Dedifferentiated amniotic fluid mesenchymal stem cell (primary cell): ENCODE measurements at regions not wholly inside any gene's neighbourhood (a gene's known extent, or its start where the extent isn't known, plus 50 kb on each side); places are given as distances from the start of the nearest gene placed in this dataset.
"Not testable (repeated sequence)": the region's sequence is repeated elsewhere in the genome, so short reads cannot be mapped to it uniquely, and the experiment has no call there.

Experiments
- DNase-seq: peaks from one replicate; pipeline ENCODE4 v3.0.0-alpha.2; 2016; ENCODE audit errors: extremely low spot score

DNA sequence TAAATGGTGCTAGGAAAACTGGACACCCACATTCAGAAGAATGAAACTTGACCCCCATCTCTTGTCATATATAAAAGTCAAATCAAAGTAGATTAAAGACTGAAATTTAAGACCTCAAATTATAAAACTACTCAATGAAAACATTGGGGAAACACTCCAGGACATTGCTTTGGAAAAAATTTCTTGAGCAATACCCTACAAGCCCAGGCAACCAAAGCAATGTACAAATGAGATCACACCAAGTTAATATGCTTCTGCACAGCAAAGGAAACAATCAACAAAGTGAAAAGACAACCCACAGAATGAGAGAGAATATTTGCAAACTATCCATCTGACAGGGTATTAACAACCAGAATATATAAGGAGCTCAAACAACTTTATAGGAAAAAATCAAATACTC lies 407.9 kb upstream of the BTBD3 start:
- no peak for DNase-seq

GRCh38 chr20:11511821-11512220 lies 405.9 kb upstream of the BTBD3 start:
- no peak for DNase-seq

- DNase-seq = not testable (repeated sequence)
Measured at GRCh38 chr20:11513241-11513745, 404.4 kb upstream of the BTBD3 start.

DNA sequence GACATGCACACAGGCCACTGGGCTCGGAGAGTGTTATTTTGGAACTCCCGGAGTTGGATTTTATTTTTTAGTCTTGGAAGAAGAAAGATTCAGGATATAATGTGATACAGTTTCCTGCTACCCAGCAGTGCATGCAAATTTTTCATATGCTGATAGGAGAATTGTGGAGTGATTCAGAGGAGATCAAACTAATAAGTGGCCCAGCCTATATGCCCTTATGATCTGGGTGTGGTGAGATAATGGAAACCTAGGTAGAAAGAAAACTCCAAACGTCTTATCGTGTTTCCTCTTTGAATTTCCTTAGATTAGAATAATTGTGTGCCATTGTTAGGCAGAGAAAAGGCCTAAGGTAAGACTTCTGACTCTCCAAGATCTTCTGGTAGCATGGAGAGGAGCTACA lies 401.2 kb upstream of the BTBD3 start:
- no peak for DNase-seq

- no peak for DNase-seq
Measured at GRCh38 chr20:11520596-11520995, 397.1 kb upstream of the BTBD3 start.

DNA sequence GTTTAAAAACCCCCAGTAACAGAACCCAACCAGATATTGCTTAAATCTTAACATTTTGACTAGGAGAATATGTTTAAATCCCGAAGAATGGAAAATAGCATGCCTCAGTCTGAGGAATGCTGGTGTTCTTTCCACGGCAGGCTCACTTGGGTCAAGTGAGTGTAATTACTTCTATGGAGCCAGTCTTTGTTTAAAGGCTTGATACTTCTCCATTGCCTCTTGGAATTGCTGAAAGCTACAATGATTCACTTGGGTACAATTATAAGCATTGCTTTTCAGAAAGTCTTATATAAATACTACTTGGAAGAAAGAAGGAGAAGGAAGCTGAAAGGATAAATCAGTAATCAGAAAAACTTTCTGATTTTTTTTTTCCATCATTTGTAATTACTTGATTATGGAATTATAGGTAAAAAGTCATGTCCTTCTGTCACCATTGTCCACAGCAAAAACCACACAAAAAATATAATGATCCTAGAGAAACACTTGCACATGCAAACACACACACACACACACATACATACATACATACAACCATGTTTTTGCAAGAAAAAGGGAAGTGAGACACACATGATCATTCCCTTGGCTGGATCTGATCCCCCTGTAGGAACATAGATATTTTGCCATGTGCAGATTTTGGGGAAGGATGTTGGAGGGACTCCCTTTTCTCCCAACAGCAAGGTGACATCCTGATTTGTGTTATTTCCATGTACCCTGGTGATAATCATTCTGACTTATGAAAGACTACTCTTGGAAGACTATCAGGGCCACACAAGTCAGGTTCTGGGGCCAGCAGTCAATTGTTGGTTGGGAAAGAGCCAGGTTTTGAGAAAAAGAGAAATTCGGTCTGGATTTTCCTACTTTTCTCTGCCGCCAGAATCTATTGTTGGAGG lies 396.0 kb upstream of the BTBD3 start:
- no peak for DNase-seq

DNA sequence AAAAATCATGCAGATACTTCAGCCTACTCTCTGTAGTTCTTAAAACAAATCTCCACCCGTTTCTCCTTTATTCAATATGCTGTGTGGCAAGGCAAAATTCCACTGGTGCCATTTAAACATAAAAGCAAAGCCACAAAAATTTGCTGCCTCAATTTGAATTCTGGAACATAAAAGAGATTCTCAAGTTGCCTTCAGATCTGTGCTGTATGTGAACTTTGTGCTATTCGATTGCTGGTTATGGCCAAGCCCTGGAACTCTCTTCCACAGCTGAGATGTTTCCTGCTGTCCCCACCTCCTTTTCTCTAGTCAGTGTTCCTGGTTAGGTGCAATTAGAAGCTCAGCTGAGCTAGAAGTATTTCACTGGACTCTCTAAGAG lies 395.3 kb upstream of the BTBD3 start:
- DNase-seq = no peak

DNA sequence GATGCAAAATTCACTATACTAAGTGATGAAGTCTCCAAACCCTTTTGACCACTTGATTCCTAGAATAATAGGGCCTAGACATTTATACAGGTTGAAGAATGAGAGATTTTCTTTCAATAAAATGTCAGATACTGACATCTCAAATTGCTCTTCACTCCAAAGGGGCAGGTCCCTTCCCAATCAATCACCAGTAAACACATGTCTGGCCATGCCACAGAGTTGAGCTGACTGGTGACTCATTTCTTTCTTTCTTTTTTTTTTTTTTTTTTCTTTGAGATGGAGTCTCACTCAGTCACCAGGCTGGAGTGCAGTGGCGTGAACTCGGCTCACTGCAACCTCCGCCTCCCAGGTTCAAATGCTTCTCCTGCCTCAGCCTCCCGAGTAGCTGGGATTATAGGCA lies 388.6 kb upstream of the BTBD3 start:
- DNase-seq = no peak

DNA sequence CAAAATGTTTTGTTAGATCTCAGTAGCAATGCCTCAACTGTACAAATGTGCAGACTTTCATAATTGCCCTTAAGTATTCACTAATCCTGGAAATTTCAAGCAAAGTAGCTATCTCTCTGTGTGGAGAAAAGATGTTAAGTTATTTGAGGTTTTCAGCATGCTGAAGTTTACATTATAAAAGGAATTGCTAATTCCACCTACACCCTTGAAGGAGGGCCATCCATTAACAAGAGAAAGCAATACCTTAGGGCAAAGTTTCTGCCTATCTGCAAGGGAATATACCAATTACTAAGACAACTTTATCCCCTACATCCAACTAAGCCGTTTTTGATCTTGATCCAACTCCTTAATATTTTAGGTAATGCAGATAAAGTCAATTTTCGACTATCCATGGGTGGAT lies 380.7 kb upstream of the BTBD3 start:
- DNase-seq = no peak

GRCh38 chr20:11539450-11539849 lies 378.2 kb upstream of the BTBD3 start:
- no peak for DNase-seq

- no peak for DNase-seq
Measured at GRCh38 chr20:11540558-11540957, 377.1 kb upstream of the BTBD3 start.

DNA sequence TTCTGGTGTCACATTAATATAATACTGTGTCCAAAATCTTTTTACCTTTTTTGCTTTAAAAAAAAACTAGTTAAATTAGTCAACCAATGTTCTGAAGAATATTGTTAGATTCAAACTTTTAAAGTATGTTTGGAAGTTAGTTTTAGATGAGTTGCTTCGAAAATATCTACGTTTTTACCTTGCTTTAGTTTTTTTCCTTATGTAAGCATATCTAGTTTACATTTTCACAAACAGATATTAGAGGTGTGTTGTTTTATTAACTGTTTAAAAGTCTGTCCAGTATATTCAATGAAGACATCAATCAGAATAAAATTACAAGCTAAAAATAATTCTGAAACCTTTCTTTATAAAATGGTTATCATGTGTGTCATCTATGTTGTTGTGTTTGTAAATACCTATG lies 375.0 kb upstream of the BTBD3 start:
- DNase-seq = no peak

DNA sequence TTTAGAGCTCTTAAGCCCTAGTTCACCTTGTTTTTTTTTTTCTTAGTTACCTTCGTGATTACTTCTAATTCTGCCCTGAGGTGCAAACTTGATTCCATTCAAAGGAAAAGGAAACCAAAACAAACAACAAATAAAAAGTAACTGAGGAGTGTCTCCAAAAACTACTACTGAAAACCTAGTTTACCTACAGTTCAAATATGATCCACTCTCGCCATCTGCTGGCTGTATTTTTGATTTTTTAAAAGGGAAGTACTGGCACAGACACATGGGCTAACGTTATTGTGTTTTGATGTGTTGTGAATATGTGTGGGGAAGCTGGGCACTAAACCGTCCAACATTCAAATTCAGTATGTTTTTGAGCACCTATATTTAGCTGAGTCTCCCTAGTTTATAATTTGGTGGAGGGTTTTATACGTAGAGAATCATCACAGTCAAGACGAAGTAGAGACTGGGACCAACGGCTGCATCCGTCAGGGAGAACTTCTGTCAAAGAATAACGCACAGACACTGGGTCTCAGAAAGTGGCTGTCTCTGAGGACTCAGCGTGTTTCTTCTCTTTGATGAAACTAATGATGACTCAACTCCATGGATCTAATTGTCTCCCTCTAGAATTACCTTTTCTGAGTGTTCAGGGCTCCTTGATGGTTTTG lies 373.5 kb upstream of the BTBD3 start:
- DNase-seq = peak; percentile 80

- DNase-seq = no peak
Measured at GRCh38 chr20:11546939-11547338, 370.8 kb upstream of the BTBD3 start.

- DNase-seq = no peak
Measured at GRCh38 chr20:11549172-11550103, 368.3 kb upstream of the BTBD3 start.

GRCh38 chr20:11550657-11551338 lies 366.9 kb upstream of the BTBD3 start:
- DNase-seq = no peak

GRCh38 chr20:11551479-11551878 lies 366.2 kb upstream of the BTBD3 start:
- DNase-seq = no peak

GRCh38 chr20:11553603-11554002 lies 364.1 kb upstream of the BTBD3 start:
- DNase-seq = no peak

DNA sequence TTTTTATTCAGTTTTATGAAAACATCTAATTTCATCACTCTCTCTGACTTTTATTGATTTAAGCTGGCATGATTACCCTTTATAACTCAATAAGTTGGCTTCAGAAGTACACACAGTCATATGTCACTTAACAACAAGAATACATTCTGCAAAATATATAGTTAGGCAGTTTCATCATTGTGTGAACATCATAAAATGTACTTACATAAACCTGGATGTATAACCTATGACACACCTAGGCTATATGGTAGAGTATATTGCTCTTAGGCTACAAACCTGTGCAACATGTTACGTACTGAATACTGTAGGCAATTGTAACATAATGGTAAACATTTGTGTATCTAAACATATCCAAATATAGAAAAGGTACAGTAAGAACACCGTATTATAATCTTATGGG lies 362.2 kb upstream of the BTBD3 start:
- no peak for DNase-seq

DNA sequence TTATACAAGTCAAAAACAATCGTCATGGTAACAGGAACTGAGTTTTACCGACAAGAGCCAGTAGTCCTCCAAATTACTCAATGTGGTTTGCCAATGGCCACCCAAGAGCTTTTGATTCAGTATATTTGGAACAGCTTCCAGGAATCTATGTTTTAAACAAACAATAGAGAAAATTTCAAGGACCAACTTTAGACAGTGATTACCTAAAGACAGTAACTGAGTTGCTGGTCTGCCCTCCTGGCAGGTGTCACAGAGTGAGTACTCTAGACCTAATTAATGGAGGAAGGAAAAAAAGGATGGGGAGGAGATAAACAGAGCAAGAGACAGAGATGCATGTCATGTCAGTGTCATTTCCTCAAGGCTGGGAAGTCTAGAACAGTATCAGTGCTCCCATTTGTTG lies 361.3 kb upstream of the BTBD3 start:
- no peak for DNase-seq

- DNase-seq = no peak
Measured at GRCh38 chr20:11564491-11564890, 353.2 kb upstream of the BTBD3 start.

DNA sequence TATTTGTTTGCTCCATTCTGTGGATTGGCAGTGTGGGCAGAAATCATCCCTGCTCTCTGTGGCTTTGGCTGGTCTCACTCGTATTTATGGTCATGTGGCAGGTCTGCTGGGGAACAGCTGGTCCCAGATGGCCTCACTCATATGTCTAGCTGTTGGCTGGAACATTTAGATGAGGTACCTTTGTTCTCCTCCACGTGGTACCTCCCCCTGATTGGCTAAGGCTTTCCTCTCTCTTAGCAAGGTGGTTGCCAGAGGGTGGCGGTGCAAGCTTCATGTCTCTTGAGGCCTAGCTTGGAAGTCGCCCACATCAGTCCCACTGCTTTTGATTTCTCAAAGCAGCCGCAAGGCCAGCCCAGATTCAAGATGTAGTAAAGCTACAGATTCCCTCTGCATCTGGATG lies 348.5 kb upstream of the BTBD3 start:
- no peak for DNase-seq
